Kidney tubule cell (primary cell): ENCODE measurements at regions not wholly inside any gene's neighbourhood (a gene's known extent, or its start where the extent isn't known, plus 50 kb on each side); places are given as distances from the start of the nearest gene placed in this dataset.
A peak's percentile ranks its signal among the peaks of the same experiment; 100 is the strongest.

Experiments used
- DNase-seq: peaks from one replicate; pipeline ENCODE4 v3.0.0-alpha.2; 2018; ENCODE audit warnings: low spot score

GRCh38 chr1:83725735-83726360 lies 273.1 kb downstream of the TTLL7 start:
- no peak for DNase-seq

GRCh38 chr1:83718338-83718737 lies 280.6 kb downstream of the TTLL7 start:
- no peak for DNase-seq

GRCh38 chr1:83717785-83718184 lies 281.1 kb downstream of the TTLL7 start:
- DNase-seq: no peak

- no peak for DNase-seq
Observed at GRCh38 chr1:83716641-83717040, 282.3 kb downstream of the TTLL7 start.

DNA sequence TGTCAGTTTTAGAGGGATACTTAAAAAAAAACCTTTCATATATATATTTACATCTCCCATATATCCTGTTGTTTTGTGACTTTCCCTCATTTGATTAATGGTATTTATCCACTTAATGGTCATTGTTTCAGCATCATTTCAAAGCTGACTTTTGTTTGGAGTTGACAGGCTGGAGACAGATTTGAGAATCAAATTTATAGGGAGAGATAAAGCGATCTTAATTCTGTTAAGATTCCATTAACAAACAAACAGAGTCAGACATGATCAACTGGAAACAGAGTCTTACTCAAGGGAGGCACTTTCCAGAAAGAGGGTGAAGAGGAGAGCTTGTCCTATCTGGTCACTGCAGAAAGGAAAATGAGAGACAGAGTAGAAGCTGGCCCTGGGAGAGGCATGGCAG lies 283.4 kb downstream of the TTLL7 start:
- DNase-seq: no peak

DNA sequence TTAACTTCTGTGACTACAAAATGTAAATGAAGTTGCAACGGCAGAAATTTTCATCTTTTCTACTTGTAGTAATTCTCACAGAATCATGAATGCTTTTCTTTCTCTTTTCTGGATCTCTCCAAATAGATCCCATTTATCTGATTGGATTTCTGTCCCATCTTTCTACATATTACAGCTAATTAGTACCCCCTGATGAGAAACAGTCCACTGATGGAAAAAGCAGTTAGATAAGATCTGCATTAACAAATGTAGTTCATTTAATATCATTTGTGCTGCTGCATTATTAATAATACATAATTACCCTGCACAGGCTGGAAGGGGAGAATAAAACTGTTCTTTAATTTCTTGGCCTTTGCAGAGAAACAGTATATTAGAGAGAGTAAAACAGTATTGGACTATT lies 289.3 kb downstream of the TTLL7 start:
- no peak for DNase-seq

GRCh38 chr1:83706354-83706938 lies 292.5 kb downstream of the TTLL7 start:
- no peak for DNase-seq

DNA sequence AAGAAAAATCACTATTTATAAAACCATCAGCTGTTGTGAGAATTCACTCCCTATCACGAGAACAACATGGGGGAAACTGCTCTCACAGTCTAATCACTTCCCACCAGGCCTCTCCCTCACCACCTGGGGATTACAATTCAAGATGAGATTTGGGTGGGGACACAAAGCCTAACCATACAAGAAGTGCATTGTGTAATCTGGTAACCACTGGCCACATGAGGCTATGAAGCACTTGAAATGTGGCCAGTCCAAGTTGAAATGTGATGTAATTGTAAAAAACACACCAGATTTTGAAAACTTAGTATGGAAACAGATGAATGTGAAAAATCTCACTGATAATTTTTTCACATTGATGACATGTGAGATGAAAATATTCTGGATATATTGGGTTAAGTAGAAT lies 293.8 kb downstream of the TTLL7 start:
- DNase-seq: no peak

DNA sequence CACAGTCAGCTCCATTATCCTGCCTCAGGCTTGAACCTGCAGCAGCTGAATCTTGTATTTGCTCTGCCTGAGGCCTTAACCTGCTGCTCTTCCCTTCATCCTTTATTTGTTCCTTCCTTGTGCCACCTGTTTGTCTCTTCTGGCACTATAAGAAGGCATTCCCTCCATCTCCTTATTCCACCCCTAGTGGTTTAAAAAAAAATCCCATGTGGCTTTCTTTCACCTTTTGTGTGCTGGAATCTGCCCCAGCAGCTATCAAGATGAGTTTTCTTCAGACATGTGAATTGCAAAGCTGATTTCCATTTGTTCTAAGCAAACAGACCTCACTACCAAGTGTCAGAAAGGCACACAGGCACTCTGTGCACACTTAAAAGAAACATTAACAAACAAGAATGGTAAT lies 294.6 kb downstream of the TTLL7 start:
- no peak for DNase-seq

GRCh38 chr1:83702356-83702755 lies 296.6 kb downstream of the TTLL7 start:
- DNase-seq: no peak

DNA sequence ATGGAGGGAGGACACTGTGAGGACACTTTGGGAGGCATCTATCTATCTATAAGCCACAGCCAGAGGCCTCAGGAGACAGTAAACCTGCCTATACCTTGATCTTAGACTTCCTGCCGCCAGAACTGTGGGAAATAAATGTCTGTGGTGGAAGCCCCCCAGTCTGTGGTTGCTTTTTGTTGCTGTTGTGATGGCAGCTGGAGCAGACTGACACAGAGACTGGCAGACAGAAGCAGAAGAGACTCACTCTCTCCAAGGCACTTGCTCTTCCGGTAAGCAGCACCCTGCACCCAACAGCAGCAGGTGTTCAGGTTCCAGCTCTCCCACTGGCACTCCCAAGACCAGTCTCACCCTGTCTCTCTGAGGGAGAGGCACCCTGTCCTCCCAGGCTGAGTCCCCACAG lies 297.6 kb downstream of the TTLL7 start:
- DNase-seq: no peak

- no peak for DNase-seq
Observed at GRCh38 chr1:83698644-83699043, 300.3 kb downstream of the TTLL7 start.

- DNase-seq: no peak
Observed at GRCh38 chr1:83697961-83698360, 301.0 kb downstream of the TTLL7 start.

DNA sequence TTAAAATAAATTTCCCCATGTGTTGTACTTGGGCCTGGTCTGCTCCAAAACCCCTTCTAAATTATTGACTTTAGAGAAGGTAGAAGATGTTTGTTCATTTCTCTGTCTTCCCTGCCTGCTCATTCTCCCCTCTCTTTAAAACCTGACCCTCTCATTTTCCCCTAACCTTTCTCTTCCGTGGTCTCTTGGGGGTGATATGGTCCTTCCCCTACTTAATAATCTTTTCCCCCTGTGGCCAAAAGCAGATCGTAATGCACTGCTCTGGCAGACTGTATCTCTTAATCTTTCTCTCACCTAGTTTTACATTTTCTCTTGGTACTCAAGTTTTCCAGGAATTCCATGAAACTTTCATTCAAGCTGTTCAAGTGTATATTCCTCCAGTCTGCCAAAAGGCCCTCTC lies 301.7 kb downstream of the TTLL7 start:
- DNase-seq: no peak

DNA sequence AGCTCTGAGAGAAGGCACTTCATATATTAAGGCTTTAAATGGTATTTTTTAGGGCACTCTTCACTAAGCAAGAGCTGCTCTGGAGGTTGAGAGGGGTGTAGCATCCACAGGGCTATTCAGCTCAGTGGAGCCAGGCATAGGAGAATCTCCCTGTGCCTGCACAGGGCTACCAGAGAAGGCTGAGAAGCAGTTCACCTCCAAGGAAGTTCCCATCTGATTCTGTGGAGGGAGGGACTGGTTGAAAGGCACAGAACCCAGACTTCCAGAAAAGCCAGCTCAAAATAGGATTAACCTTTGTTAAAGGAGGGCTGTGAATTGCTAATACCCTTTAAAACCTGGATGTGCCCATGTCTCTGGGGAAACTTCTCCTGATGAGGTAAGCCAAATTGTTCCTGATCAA lies 304.5 kb downstream of the TTLL7 start:
- DNase-seq: no peak

DNA sequence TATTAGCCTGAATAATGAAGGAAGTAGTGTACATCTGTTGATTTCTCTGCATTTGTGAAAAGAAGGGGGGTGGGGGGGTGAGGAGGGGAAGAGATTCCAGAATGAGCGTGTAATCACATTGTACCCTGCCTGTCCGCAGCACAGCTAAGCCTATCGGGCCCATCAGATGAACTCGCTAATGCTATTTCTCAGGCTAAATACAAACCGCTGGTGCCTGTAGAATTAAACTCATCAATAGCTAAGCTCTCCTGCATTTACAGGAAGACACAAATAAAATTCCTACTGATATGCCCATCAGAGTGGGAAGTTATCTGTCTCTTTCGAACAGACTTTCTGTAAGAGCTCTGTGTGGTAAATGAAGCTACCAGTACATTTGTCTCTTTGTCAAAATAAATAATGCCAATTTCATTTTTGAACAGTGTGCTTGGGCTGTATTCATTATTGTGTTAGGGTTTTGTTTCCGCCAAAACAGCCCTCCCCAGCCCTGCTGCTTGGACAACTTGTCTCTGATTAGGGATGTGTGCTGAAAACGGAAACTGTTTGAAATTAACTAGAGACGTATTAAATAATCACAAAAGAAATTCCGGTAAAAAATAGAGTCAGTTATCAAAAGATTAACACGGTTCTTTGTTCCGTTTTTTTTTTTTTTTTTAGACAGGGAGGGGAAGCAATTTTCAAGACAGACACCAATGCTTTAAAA lies 305.4 kb downstream of the TTLL7 start:
- peak; percentile 25 for DNase-seq

DNA sequence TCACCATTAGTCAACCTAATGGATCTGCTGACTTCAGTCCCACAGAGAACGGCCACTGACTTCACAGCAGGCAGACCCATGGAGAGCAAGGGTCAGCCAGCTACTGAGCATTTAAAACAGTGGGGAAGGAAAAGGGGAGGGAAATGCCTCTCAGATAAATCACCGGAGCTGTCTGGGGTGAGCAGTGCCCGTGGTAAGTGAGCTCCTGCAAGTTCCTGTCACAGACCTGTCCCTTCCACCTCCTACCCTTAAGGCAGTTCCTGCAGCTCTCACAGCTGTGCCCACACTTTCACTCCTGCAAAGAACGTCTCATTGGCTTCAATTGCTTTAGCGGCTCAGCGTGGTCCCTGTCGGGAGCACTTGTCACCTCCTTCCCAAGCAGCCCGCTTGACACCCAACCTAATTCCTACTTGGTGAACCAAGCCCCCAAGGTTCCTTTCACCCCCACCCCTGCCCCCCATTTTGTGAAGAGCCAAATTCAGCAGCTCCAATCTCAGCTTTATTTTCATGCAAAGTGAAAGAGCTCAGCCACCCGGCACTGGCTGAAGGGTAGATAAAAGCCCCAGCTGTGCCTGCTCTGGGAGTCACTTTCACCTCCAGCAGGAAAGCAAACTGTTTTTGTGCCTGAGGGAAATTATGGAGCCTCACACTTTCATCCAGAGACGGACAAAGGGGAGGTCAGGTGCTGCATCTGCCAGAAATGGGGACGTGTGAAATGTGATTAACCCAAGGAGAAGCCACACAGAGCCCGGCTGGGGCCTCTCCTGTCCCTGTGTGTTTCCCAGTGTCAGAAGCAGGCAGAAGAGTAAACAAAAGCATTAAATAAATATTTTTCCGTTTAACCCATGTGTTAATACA lies 306.2 kb downstream of the TTLL7 start:
- DNase-seq: peak; percentile 90

DNA sequence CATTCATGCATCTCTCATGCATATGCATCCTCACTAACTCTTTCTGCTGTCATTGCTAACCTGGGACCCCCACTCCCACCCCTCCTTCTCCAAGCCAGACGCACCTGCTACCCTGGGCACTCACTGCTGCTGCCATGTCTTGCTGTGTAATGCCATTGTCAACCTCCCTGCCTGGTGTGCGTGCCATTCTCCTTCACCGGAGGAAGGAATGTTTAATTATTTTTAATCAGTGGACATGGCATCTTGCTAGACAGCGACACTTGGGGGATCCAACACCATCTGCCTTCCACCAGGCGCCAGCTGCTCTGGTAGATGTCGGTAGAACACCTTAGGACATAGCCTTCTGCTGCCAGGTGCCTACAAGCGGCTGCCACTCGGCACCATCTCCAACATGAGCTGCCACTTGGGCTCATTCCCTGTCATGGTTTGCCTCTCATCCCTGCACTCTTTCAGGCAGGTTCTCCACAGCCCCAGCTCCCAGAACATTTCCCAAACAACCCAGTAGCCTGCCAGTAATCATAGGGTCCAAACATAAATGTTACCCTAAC lies 306.9 kb downstream of the TTLL7 start:
- DNase-seq: no peak

DNA sequence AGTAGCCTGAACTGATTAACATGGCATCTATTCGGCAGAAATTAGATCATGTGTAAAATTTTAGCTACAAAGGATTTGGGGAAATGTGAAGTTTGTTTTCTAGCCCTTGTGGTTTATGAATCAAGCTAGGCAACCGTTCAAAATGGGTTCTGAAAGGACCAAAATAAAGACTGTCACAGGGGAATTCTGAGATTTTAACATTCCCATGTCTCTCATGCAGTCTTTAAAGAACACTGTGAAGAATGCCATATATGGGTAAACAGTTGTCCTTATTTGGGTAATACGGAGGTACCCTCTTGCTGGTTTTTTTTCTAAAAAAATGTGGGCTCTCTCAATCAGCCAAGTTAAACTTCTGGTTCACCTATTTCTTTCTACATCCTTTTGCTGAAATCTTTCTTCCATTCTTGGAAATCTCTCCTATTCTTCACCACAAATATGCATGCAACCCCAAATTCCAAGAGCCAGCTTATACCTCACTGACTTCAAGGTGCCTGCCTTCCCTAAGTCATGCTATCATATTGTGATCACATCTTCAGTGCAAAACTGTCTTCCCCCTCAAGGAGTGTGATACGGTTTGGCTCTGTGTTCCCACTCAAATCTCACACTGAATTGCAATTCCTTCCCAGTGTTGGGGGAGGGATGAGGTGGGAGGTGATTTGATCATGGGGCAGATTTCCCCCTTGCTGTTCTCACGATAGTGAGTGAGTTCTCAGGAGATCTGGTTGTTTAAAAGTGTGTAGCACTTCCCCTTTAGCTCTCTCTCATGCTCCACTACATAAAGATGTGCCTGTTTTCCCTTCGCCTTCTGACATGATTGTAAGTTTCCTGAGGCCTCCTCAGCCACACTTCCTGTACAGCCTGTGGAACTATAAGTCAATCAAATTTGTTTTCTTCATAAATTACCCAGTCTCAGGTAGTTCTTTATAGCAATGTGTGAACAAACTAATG lies 308.7 kb downstream of the TTLL7 start:
- no peak for DNase-seq

DNA sequence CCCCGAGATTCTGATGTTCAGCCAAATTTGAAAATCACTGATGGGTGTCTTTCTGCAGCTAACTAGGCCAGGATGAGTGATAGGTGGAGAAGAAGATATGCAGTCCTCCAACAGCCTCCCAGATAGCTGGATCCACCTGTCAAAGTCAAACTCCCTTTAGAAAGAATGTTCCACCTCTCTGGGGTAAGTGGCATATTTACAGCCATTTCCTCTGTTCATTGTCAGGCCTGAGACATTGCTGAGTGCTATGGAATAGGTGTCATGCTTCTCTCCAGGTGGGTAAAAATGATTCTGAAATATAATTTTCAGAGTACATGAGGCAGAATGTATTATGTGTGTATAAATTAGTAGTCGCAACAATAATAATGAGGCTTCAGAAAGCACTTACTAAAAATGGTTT lies 316.8 kb downstream of the TTLL7 start:
- DNase-seq: no peak

- peak; percentile 61 for DNase-seq
Observed at GRCh38 chr1:83676106-83676505, 322.8 kb downstream of the TTLL7 start.
